NCI-H345 treated with DMSO at 0.1 percent for 48 hours (cell line): ENCODE measurements at regions not wholly inside any gene's neighbourhood (a gene's known extent, or its start where the extent isn't known, plus 50 kb on each side); places are given as distances from the start of the nearest gene placed in this dataset.

ENCODE experiments used
- DNase-seq: peaks from one replicate; lab custom pipeline; 2025; ENCODE audit not compliant: unreplicated experiment; lab: John Stamatoyannopoulos, UW

DNA sequence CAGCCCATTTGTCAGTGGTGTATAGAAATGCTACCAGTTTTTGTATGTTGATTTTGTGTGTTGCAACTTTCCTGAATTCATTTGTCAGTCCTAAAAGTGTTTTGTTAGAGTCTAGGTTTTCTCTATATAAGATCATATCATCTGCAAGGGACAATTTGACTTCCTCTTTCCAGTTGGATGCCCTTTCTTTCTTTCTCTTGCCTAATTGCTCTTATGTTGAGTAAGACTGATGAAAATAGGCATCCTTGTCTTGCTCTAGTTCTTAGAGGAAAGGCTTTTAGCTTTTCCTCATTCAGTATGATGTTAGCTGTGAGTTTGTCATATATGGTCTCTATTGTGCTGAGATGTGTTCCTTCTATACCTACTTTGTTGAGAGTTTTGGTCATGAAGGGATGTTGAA lies 161.7 kb upstream of the TPK1 start:
- no peak for DNase-seq

DNA sequence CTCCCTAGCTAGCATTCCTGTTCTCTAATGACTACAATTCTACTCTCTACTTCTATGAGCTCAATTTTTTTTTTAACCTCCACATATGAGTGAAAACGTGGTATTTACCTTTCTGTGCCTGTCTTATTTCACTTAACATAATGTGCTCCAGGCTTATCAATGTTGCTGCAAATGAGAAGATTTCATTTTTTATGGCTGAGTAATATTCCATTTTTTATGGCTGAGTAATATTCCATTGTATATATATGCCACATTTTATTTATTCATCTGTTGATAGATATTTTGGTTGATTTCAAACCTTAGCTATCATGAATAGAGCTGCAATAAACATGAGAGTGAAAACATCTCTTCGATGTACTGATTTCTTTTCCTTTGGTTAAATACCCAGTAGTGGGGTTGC lies 159.6 kb upstream of the TPK1 start:
- DNase-seq = no peak

DNA sequence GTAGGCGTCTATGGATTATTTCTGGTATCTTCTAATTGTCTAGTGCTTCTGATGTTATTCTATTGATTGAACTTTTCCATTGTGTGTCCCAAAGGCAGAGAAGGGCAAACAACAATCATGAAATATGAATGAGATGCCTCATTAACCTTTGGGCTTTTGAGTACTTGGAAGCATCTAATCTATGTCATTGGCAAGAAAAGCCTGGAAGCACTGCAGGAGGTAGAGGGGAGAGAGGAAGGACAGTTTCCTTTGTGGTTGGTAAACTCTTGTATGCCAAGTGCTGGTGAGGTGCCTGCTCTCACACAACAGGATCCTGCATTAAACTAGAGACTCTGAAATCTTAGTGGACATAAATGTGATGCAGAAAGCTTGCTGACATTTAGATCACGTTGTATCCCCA lies 155.2 kb upstream of the TPK1 start:
- DNase-seq = peak; percentile 52

DNA sequence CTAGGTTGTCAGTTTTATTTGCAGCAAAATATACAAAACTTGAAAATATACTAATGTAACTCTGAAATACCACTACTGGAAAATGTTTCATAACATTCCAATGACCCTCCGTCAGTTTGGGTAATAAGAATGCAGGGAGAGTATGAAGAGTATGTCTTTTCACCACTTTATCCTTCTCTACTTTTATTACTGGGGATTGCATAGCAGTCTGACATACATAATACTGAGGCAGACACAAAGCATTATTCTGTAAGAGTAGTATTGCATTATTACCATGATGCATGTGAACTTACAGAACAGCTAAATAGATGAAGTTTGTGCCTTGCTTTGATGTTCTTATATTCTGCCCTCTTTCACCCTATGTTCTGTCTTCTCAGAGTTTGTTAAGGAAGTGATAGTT lies 151.8 kb upstream of the TPK1 start:
- no peak for DNase-seq

DNA sequence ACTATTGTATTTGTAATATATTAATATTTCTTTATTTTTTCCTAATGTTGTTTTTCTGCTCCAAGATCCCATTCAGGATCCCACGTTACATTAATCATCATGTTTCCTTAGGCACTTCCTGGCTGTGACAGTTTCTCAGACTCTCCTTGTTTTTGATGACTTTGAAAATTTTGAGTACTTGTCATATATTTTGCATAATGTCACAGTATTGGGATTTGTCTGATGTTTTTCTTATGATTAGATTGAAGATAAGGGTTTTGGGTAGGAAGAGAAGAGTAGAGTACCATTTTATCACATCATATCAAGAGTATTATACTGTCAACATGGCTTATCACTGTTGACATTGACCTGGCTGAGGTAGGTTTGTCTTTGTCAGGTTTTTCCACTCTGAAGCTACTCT lies 146.3 kb upstream of the TPK1 start:
- DNase-seq = no peak

DNA sequence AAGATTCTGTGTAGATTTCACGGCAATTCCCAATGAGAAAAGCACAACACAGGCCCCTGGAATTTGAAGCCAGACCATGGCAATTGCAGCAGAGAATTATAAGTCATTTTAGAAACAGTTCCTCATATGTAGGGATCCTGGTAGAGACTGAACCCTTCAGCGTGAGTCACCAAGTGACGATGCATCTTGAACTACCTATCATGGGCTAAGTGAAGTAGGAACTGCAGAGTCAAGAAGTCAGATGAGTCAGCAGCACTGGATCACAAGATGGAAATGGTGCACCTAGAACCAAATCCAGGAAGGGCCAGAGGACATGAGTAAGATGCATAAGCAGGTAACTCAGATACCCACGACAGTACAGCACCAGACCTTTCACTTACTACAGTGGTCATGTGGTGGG lies 140.0 kb upstream of the TPK1 start:
- DNase-seq = no peak

DNA sequence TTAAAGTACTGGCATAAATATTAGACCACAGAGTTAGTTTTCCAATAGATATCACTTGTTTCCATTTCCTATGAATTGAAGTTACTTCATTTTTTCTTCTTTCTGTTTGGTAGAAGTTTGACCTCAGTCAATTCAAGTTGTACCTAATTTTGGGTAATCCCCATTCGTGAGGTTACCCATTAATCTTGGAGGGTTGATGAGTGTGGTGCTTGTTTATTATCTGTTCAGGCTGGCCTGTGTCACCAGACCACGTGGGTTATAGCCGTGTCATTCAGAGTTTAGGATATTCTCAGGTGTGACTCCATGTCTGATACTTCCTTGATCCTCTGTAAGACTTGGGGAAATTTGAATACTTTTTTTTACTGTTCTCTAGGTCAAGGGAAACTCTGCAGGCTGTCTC lies 133.9 kb upstream of the TPK1 start:
- DNase-seq = no peak

DNA sequence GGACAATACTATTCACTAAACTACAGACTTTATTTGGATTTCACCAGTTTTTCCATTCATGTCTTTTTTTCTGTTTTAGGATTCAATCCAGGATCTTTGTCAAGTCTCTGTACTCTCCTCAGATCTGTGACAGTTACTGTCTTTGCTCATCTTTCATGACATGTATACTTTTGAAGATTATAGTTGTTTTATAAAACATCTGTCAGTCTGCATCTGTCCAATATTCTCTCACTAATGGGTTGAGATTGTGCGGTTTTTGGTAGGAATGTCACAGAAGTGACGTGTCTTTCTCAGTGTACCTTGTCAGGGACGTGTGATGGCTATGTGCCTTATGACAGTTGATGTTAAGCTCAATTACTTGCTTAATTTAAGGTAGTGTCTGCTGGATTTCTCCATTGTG lies 124.9 kb upstream of the TPK1 start:
- no peak for DNase-seq

DNA sequence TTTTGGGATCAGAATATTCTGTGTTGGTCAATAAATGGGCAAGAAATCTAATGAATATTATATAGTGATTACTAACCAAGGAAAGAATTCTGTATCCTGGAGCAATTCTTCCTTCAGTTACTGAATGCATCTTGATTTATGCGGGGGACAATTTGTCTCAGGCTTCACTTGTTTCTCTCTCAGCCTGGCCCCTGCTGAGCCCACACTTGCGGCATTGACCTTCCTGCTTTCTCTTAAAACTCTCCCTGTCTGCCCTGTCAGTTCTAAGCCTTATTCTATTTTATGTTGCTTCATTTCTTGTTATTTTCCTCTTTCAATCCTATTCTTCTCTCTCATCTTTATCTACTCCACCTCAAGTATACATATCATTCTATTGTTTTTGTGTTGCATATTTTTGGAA lies 122.1 kb upstream of the TPK1 start:
- no peak for DNase-seq

DNA sequence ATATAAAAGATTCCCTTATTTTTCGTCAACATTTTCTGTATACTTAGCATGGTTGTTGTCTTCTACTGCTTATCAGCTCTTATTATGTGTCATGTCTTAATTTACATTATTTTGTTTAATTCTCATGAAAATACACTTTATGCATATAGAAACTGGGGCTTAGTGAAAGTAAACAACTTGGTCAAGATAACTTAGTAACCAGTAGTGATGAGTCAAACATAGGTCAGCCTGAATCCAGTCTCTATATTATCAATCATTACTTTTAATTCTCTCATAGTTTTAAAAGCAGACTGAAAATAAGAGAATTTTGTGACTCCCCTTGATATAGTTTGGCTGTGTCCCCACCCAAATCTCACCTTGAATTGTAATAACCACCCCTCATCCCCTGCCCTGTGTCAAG lies 119.6 kb upstream of the TPK1 start:
- DNase-seq = no peak

DNA sequence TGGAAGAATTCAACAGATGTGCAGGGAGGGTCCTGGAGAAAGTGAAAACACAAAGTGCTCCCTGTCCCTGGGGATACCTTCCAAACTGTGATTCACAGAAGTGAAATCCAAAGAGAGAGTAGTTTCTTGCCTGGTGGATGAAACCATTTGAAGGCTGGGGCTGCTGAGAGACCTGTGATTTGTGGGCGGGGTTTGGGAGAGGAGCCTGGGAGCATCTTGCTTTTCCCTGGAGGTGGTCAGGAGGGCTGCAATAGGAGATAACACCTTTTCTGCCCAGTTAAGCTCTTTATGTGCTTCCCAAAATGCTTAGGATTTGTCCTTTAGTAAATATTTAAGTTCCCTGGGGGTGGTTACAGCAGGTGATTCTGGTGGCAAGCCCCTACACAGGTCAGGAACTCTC lies 105.3 kb upstream of the TPK1 start:
- DNase-seq = no peak

DNA sequence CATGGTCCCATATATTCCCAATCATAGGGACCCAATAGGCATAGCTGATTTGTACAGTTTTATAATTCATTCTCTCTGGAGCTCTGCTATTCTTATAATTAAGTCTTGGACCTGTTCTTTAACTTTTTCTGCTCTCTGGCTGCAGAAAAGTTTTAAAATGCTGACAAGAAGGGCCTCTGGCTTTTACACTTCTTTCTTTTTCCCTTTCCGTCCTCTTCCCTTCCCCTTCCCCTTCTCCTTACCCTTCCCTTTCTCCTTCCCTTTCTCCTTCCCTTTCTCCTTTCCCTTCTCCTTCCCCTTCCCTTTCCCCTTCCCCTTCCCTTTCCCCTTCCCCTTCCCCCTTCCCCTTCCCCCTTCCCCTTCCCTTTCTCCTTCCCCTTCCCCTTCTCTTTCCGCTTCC lies 101.3 kb upstream of the TPK1 start:
- no peak for DNase-seq

DNA sequence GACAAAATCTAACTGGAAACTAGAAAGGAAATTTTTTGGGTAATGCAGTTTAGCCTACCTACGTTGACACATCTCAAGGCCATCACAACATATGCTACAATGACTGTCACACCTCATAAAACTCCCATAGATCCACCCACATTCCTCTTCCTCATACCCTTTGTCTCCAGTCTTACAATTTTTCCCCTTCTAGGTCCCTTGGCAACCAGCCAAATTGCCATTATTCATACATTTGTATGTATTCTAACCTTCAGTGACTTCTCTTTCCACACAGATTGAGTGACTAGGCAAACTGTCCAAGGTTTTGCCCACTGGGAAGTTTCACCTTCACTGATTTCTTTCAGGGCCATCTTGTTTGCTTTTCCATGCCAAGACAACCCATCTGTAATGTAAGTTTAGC lies 100.5 kb upstream of the TPK1 start:
- DNase-seq = no peak

DNA sequence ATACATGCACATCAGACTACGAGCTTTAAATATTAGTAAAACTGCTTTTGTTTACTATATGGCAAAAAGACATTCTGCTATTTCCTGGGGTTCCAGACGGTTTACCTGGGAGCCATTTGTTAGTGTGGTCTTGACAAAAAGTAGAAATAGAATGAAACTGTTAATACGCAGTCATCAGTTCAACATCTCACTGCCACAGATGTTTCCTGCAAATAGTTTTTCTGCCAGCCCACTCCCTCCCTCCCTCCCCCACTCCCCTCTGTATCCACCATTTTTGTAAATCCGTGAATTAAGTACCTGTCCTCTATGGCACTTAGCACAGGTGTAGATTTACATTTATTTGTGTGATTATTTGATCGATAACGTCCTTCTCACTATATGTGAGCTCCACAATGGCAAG lies 74.6 kb upstream of the TPK1 start:
- no peak for DNase-seq

DNA sequence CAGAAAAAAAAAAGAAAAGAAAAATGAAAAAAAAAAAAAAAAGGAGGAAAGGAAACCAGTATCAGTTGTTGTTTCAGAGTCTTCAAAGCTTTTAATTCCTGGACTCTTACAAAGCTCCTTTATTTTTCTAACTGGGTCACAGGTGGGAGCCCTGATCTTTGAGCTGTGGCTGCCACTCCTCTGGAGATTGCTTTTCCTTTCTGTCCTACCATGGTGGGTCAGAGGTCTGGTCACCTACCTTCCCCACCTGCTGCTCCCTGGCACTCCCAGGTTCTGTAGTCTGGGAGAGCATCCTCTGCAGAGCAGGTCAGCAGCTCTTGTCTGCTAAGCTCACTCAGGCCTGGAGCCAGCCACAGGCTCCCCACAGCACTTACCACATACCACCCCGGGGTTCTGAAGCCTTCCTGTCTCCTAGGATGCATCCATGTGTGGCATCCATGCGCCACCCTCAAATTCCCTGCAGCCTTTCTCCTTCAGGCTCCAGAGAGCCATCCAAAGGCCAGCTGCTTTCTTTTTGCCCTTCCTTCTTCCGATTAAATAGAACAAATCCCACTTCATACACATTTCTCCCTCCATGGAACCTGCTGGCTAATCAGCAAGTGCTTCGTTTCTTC lies 73.2 kb upstream of the TPK1 start:
- DNase-seq = no peak

DNA sequence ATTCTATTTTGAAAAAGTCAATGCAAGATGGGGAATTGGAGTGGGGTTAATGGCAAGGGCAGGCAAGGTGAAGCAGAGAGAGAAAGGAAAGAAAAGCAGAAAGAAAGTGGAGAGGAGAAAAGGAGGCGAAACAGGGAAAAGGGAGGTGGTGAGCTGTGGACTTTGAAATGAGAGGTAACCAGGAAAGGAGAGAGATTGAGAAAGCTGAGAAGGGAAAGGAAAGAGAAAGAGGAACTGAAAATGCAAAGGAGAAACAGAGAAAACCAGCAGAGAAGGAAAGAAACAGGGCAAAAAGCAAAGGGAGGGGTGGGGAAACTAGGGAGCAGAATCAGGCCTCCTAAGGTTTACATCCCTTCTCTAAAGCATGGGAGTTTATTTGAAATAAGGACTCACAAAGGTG lies 72.5 kb upstream of the TPK1 start:
- no peak for DNase-seq

DNA sequence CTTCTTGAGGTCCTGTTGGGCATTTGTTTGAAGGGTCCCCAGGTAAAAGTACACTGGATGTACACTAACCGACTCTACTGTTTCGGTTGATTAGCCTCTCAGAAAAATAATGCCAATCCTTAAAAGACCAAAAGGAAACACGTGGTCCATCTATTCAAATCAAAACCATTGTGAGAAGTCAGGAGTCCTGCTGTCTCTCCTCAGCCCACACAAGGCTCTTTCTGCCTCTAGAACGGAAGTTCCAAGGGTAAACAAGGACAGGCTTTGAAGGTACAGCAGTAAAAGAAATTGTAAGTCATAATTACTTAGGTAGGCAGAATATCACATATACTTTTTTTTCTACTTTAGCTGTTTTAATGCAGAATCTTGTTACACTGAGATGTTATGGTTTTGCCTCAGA lies 71.7 kb upstream of the TPK1 start:
- no peak for DNase-seq

DNA sequence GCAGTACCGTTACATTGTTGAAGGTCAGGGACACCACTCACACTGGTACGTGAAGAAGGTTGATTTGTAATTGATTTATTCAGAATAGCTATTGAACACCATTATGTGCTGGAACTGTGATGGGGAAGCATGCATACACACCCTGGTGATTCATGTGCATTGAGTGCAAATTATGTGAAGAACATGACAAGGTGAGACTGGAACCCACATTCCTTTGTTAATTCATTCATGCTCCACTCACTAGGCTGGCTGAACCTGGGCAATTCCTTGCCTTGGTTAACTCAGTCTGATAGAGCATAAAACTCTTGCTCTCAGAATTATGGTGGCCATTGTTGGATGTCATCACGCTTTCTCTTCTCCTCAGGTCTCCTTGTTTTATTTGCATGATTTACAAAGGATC lies 67.3 kb upstream of the TPK1 start:
- DNase-seq = no peak

DNA sequence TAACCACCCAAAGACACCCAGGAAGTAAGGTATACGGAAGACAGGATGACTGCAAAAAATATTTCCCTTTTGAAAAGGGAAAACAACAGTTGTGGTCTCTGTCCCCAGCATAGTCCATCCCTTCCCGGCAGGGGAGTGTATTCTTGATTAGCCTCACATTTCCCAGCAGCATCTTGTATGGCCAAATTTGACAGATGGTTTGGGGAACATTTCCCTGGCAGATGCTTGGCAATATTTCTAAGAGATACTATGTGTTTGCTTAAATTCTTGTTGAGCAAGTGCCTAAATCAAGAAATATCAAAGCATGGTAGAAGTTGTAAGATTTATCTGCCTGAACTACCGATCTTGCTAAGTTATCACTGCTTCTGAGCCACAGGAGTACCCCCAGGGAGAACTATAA lies 56.9 kb upstream of the TPK1 start:
- no peak for DNase-seq
